Lower leg skin (tissue), 4 donors: ENCODE measurements at regions not wholly inside any gene's neighbourhood (a gene's known extent, or its start where the extent isn't known, plus 50 kb on each side); places are given as distances from the start of the nearest gene placed in this dataset.

ENCODE experiments used
- DNase-seq, 2 donors: peaks; one replicate each; pipeline ENCODE4 v3.0.0-alpha.2; 2019; ENCODE audit warnings: low spot score in 2 of 2
- H3K4me3 ChIP-seq: fragments of 200-600 bp; sonication (generic); 2 replicates; pipeline ENCODE4 v1.5.1; 2017; ENCODE audit warnings: mild to moderate bottlenecking, low read depth; ENCODE audit not compliant: poor library complexity, severe bottlenecking
- CTCF ChIP-seq, 3 donors: fragments of 450-650 bp; IDR thresholded peaks; one replicate each; pipeline ENCODE4 v1.5.1; 2016; ENCODE audit warnings: antibody characterized with exemption in 3 of 3, mild to moderate bottlenecking in 3 of 3, moderate library complexity in 2 of 3
- POLR2A ChIP-seq, 2 donors: fragments of 450-650 bp; IDR thresholded peaks; one replicate each; pipeline ENCODE4 v1.6.1; 2016 to 2017; ENCODE audit warnings: antibody characterized with exemption in 2 of 2, mild to moderate bottlenecking in 1 of 2, moderate library complexity in 1 of 2
- WGBS, 2 donors: methylation state at CpG; one replicate each; pipeline ENCODE4 v1.1.5; 2018; 5-methylcytosine and 5-hydroxymethylcytosine counted together
- intact Hi-C: fragments of 100-400 bp; cut with DNase I; formaldehyde crosslinking; loops from one replicate; pipeline ENCODE4 v1.15.0; 2023; ENCODE audit warnings: low total_unique reads

GRCh38 chrX:39460499-39460898 lies 637.3 kb downstream of the BCOR start:
- TF ChIP-seq POLR2A (IDR thresholded peaks at IDR 0.05) (no peak), CTCF (IDR thresholded peaks at IDR 0.05) (no peak)
- DNase-seq = no peak
- H3K4me3 ChIP-seq = no peak overlapping the region
- intact Hi-C loops = no loop called here
- WGBS, 2 donors = 62 to 81% methylated on average over 1 of the region's 1 CpG

GRCh38 chrX:39462835-39463234 lies 634.9 kb downstream of the BCOR start:
- H3K4me3 ChIP-seq = no peak overlapping the region
- 38 to 73% methylated on average over 1 of the region's 1 CpG for WGBS, 2 donors
- no peak for DNase-seq
- intact Hi-C loops = no loop called here
- TF ChIP-seq CTCF (IDR thresholded peaks at IDR 0.05) (no peak), POLR2A (IDR thresholded peaks at IDR 0.05) (no peak)

GRCh38 chrX:39464253-39464652 lies 633.5 kb downstream of the BCOR start:
- intact Hi-C loops = no loop called here
- no peak for DNase-seq
- TF ChIP-seq CTCF (IDR thresholded peaks at IDR 0.05) (no peak), POLR2A (IDR thresholded peaks at IDR 0.05) (no peak)
- H3K4me3 ChIP-seq = no peak overlapping the region
- 69 to 90% methylated on average over 7 of the region's 7 CpGs for WGBS, 2 donors

GRCh38 chrX:39465467-39465866 lies 632.3 kb downstream of the BCOR start:
- intact Hi-C loops = no loop called here
- TF ChIP-seq POLR2A (IDR thresholded peaks at IDR 0.05) (no peak), CTCF (IDR thresholded peaks at IDR 0.05) (no peak)
- DNase-seq = no peak
- WGBS, 2 donors = 85 to 96% methylated on average over 12 to 13 of the region's 13 CpGs
- no peak overlapping the region for H3K4me3 ChIP-seq

- DNase-seq = no peak
- intact Hi-C loops = no loop called here
- TF ChIP-seq CTCF (IDR thresholded peaks at IDR 0.05) = no peak
- TF ChIP-seq POLR2A (IDR thresholded peaks at IDR 0.05) = no peak
- H3K4me3 ChIP-seq = no peak overlapping the region
- 87 to 90% methylated on average over 2 to 4 of the region's 4 CpGs for WGBS, 2 donors
Observed at GRCh38 chrX:39465906-39466305, 631.9 kb downstream of the BCOR start.

- H3K4me3 ChIP-seq = no peak overlapping the region
- intact Hi-C loops = no loop called here
- 83 to 85% methylated on average over 2 to 4 of the region's 4 CpGs for WGBS, 2 donors
- no peak for DNase-seq
- TF ChIP-seq CTCF (IDR thresholded peaks at IDR 0.05) (no peak), POLR2A (IDR thresholded peaks at IDR 0.05) (no peak)
Observed at GRCh38 chrX:39469126-39469525, 628.6 kb downstream of the BCOR start.
